GM21528 (cell line): ENCODE measurements at regions not wholly inside any gene's neighbourhood (a gene's known extent, or its start where the extent isn't known, plus 50 kb on each side); places are given as distances from the start of the nearest gene placed in this dataset.
"Not testable (repeated sequence)": the region's sequence is repeated elsewhere in the genome, so short reads cannot be mapped to it uniquely, and the experiment has no call there.

Experiments
- ATAC-seq: cut with Tn5 transposase; IDR thresholded peaks from one replicate; pipeline ENCODE4 v1.9.1; 2021; ENCODE audit warnings: mild to moderate bottlenecking, moderate library complexity; ENCODE audit not compliant: unreplicated experiment, low FRiP score

GRCh38 chr5:177863822-177864446 is 81.2 kb upstream of the FAM153A start:
- ATAC-seq = not testable (repeated sequence)

GRCh38 chr5:177857642-177858200 is 75.0 kb upstream of the FAM153A start:
- ATAC-seq = not testable (repeated sequence)

- ATAC-seq = not testable (repeated sequence)
Observed at GRCh38 chr5:177856474-177856873, 73.8 kb upstream of the FAM153A start.

GRCh38 chr5:177847914-177848313 is 65.2 kb upstream of the FAM153A start:
- ATAC-seq = not testable (repeated sequence)

- ATAC-seq = not testable (repeated sequence)
Observed at GRCh38 chr5:177846598-177846997, 63.9 kb upstream of the FAM153A start.

- ATAC-seq = not testable (repeated sequence)
Observed at GRCh38 chr5:177845906-177846305, 63.2 kb upstream of the FAM153A start.

GRCh38 chr5:177836191-177836590 is 53.5 kb upstream of the FAM153A start:
- not testable (repeated sequence) for ATAC-seq
